Right kidney (tissue), 1 donor: ENCODE measurements at regions not wholly inside any gene's neighbourhood (a gene's known extent, or its start where the extent isn't known, plus 50 kb on each side); places are given as distances from the start of the nearest gene placed in this dataset.
"Not testable (repeated sequence)": the region's sequence is repeated elsewhere in the genome, so short reads cannot be mapped to it uniquely, and the experiment has no call there.

Experiments used
- DNase-seq: peaks from one replicate; pipeline ENCODE4 v3.0.0-alpha.2; 2016

DNA sequence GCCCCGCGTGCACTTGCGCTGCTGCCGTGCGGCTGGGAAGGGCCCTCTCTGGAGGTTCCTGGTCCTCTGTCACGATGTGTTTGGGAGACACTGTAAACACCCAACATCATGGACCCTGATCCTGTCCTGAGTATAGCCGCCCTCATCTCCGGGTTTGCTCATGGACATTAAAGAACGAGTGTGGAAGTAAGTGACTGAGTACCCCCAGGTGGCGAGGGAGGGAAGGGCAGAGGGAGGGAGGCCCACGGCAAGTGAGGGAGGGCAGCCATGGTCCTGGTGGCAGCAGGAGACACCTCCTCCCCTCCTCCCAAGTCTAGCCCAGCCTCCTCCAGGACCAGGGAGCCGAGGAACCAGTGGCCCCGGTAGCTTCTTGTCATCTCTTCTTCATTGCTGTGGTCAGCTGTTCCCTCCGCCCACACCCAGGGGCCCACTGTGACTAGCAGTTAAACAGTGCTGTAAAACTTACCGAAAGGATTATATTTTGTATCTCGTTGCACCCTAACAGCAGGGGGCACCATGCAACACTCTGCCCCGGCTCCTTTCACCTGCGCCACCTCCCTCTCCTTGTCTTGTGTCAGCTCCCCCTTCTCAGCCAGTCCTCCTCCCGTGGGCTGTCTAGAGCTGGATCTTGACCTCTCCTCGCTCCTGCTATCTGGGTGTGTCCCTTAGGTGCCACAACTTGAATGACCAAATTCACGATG lies 566.5 kb upstream of the B3GAT1 start:
- no peak for DNase-seq

GRCh38 chr11:134976551-134976950 lies 564.5 kb upstream of the B3GAT1 start:
- no peak for DNase-seq

- DNase-seq, result no peak
Measured at GRCh38 chr11:134975866-134976376, 563.9 kb upstream of the B3GAT1 start.

GRCh38 chr11:134973801-134974200 lies 561.8 kb upstream of the B3GAT1 start:
- DNase-seq, result no peak

DNA sequence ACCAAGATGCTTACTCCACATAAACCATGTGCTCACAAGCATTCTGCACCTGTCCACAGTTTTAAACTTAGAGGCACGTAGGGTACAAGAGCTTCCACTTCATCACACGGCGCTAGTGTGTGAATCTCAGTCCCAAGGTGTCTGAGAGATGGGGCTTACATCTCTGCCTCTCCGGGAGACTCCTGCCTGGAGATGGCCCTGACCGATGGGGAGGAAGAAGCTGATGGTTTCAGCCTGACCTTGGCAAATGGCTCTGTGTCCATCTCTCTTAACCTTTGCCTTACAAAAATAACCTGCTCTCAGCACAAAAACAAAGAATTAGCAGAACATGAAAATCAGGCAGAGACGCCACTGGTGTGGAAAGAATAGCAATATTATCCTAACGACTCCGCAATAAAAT lies 559.3 kb upstream of the B3GAT1 start:
- no peak for DNase-seq

- no peak for DNase-seq
Measured at GRCh38 chr11:134967746-134968145, 555.7 kb upstream of the B3GAT1 start.

DNA sequence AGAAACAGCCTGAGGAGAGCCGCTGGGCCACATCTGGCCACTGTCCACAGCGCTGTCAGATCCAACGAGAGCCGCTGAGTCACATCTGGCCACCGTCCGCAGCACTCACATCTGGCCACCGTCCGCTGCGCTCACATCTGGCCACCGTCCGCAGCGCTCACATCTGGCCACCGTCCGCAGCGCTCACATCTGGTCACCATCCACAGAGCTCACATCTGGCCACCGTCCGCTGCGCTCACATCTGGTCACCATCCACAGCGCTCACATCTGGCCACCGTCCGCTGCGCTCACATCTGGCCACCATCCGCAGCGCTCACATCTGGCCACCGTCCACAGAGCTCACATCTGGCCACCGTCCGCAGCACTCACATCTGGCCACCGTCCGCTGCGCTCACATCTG lies 549.3 kb upstream of the B3GAT1 start:
- not testable (repeated sequence) for DNase-seq

DNA sequence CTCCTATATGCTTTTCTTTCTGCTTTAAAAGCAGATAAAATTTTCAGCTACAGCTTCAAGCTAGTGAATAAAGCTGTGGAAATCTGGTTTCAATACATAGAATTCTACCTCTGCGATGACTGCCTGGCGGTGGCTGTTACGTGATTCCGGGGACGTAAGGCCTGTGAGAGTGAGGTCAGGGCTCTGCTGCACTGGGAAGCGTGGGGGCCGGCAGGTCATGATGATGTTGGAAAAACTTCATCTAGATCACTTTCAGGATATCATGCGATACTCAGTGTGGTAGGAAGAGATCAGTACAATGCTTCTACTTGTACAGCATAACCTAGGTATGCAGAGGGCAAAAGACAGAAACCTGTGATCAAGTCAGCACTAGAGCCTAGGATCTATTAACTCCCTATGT lies 546.8 kb upstream of the B3GAT1 start:
- no peak for DNase-seq

GRCh38 chr11:134958336-134958640 lies 546.2 kb upstream of the B3GAT1 start:
- no peak for DNase-seq

DNA sequence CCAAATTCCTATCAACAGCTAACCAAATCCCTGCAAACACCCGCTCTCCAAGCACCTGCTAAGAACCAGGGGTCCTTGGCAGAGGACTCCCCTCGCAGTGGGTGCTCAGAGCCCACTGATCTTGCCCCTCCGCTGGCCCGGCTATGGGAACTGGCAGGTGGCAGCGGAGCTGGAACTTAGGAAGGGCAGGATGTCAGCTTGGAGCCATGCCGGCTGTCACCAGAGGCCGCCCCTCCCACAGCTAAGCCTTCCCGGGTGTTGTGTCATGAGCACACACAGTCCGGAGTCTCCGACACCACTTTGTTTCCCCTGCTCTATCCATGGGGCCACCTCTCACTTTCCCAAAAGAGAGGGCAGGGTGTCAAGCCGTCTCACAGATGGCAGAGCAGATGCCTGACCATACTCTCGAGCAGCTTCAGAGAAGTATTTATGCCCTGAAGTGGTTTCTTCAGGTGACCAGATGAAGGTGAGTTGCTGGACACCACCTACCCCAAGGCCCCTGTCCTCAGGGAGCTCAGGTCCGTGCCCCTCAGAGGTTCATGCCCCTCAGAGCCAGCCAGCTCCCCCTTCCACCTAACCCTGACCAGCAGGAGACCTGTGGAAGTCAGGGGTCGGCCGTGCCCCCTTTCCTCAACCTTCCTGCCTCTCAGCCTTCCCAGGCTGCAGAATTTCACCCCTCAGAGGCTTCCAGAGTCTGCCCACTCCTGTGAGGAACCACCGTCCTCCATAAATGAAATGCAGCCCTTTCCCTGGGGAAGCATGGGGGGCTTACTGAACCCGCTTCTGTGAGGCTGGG lies 545.7 kb upstream of the B3GAT1 start:
- no peak for DNase-seq

- no peak for DNase-seq
Measured at GRCh38 chr11:134956450-134957210, 544.6 kb upstream of the B3GAT1 start.

DNA sequence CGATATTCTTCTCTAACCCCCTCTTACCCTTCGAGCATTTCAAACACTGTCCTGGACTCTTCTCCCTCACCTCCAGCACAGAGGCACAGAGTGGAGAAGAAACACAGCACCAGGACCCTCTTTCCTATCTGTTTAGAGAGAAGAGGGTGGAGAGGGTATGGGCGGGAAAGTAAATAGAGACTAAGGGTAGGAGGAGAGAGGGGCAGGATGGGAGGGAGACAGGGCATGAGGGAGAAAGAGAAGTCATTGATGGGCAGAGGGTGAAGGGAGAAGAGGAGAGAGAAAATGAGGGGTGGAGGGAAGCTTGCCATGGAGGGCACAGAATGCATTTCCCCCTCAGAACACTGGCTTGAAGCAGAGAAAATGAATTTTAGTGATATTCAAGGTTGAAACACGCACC lies 543.9 kb upstream of the B3GAT1 start:
- not testable (repeated sequence) for DNase-seq

DNA sequence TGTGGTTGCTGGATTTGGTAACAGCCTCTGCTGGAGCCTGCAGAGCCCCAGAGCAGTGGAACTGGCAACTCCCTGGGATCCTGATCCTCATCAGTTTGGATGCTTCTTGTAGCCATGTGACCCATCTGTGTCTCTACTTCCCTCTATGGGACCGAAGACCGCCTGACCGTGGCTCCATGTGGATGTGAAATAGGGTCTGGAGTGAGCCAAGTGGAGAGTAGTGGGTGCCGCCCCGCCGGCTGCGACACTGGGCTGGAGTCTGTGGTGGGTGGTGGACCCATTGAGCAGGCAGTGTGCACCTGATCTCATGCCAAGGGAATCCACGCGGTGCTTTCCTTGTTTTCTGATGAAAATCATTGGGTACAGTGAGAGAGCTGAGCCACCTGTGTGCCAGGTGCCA lies 543.2 kb upstream of the B3GAT1 start:
- no peak for DNase-seq

GRCh38 chr11:134954456-134954855 lies 542.4 kb upstream of the B3GAT1 start:
- DNase-seq, result not testable (repeated sequence)

- not testable (repeated sequence) for DNase-seq
Measured at GRCh38 chr11:134953417-134953970, 541.5 kb upstream of the B3GAT1 start.

GRCh38 chr11:134951305-134951700 lies 539.3 kb upstream of the B3GAT1 start:
- DNase-seq, result no peak

GRCh38 chr11:134950692-134951304 lies 538.8 kb upstream of the B3GAT1 start:
- DNase-seq, result no peak

DNA sequence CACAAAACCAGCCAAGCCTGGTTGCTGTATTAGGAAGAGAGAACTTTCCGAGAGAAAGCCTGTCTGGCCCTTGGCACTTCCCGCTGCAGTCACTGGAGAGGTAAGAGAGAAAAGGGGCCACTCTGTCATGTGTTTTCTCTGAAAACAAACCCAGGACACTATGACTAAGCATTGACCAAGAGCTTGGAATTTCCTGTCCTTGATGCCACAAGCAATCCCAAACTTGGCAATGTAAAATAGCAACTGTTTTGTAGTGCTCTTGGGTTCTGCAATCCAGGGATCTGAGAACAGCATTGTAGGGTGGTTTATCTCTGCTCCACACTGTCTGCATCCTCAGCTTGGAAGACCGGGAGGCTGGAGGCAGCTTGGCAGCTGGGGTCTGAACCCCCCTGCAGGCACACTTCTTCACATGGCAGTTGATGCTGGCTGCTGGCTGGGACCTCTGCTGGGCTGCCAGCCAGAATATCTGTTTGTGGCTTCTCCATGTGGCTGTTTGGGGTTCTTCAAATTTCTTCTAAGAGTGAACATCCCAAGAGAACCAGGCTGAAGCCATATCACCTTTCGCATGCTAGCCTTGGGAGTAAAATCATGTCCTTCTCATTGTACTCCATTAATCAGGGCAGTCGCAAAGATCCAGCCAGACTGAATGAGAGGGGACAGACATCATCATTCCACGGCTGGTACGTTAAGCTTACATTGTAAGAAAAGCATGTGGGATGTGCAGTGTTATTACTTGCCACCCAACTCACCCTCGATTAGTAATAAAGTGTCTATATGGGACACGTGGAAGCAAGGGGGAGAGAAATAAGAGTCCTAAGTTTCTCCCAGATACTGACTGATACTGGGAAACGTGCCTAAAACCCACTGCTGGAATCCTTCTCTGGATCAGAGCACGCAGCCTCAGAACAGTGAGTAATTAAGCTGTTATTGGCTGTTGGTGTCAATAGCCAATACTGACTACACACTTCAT lies 537.4 kb upstream of the B3GAT1 start:
- no peak for DNase-seq

- no peak for DNase-seq
Measured at GRCh38 chr11:134947556-134947955, 535.5 kb upstream of the B3GAT1 start.

- no peak for DNase-seq
Measured at GRCh38 chr11:134945993-134946392, 534.0 kb upstream of the B3GAT1 start.

- DNase-seq, result no peak
Measured at GRCh38 chr11:134944986-134945385, 532.9 kb upstream of the B3GAT1 start.
